T-helper 1 cell treated with Interleukin-12 subunit alpha and Interleukin-12 subunit beta and Interleukin-4 antibody, amounts not matched to agents 30 μg/mL and 1 μg/mL, for 36 hours (primary cell): ENCODE measurements at regions not wholly inside any gene's neighbourhood (a gene's known extent, or its start where the extent isn't known, plus 50 kb on each side); places are given as distances from the start of the nearest gene placed in this dataset.
"Not testable (repeated sequence)": the region's sequence is repeated elsewhere in the genome, so short reads cannot be mapped to it uniquely, and the experiment has no call there.

Source experiments
- H3K27ac Mint-ChIP-seq: one replicate; pipeline ENCODE4 v1.8.0; 2021; ENCODE audit warnings: mild to moderate bottlenecking, mixed read lengths
- H3K27me3 Mint-ChIP-seq: one replicate; pipeline ENCODE4 v1.8.0; 2021; ENCODE audit warnings: low read depth, mixed read lengths
- H3K36me3 Mint-ChIP-seq: one replicate; pipeline ENCODE4 v1.8.0; 2021; ENCODE audit warnings: low read depth, mixed read lengths
- H3K4me1 Mint-ChIP-seq: one replicate; pipeline ENCODE4 v1.8.0; 2021; ENCODE audit warnings: low read depth, mixed read lengths
- H3K4me3 Mint-ChIP-seq: one replicate; pipeline ENCODE4 v1.8.0; 2021; ENCODE audit warnings: mild to moderate bottlenecking, moderate library complexity, mixed read lengths
- H3K9me3 Mint-ChIP-seq: one replicate; pipeline ENCODE4 v1.8.0; 2021; ENCODE audit warnings: mixed read lengths

- not testable (repeated sequence) for H3K27me3 Mint-ChIP-seq, H3K4me3 Mint-ChIP-seq, H3K9me3 Mint-ChIP-seq, H3K4me1 Mint-ChIP-seq, H3K27ac Mint-ChIP-seq, H3K36me3 Mint-ChIP-seq
These were observed 68.5 kb upstream of the TGM3 start for GRCh38 chr20:2227285-2227684.

- Mint-ChIP-seq H3K4me3 (no peak overlapping the region), H3K4me1 (no peaks in the 10 kb centered on the region), H3K27ac (no peak overlapping the region), H3K9me3 (no peaks in the 10 kb centered on the region), H3K27me3 (no peaks in the 10 kb centered on the region), H3K36me3 (no peaks in the 10 kb centered on the region)
These were observed 67.9 kb upstream of the TGM3 start for GRCh38 chr20:2227861-2228260.

GRCh38 chr20:2228926-2229325, 66.9 kb upstream of the TGM3 start:
- Mint-ChIP-seq H3K27ac (no peak overlapping the region), H3K9me3 (no peaks in the 10 kb centered on the region), H3K27me3 (no peaks in the 10 kb centered on the region), H3K4me1 (no peaks in the 10 kb centered on the region), H3K4me3 (no peak overlapping the region), H3K36me3 (no peaks in the 10 kb centered on the region)

- no peaks in the 10 kb centered on the region for H3K36me3 Mint-ChIP-seq
- no peak overlapping the region for H3K27ac Mint-ChIP-seq
- no peaks in the 10 kb centered on the region for H3K27me3 Mint-ChIP-seq
- H3K4me3 Mint-ChIP-seq = no peak overlapping the region
- no peaks in the 10 kb centered on the region for H3K9me3 Mint-ChIP-seq
- no peaks in the 10 kb centered on the region for H3K4me1 Mint-ChIP-seq
These were observed 64.9 kb upstream of the TGM3 start for GRCh38 chr20:2230726-2231488.

- Mint-ChIP-seq H3K4me1 (no peaks in the 10 kb centered on the region), H3K4me3 (no peak overlapping the region), H3K27ac (no peak overlapping the region), H3K27me3 (no peaks in the 10 kb centered on the region), H3K9me3 (no peaks in the 10 kb centered on the region), H3K36me3 (no peaks in the 10 kb centered on the region)
These were observed 64.1 kb upstream of the TGM3 start for GRCh38 chr20:2231701-2232100.

- Mint-ChIP-seq H3K9me3 (no peaks in the 10 kb centered on the region), H3K27me3 (no peaks in the 10 kb centered on the region), H3K36me3 (no peaks in the 10 kb centered on the region), H3K4me3 (no peak overlapping the region), H3K4me1 (no peaks in the 10 kb centered on the region), H3K27ac (no peak overlapping the region)
These were observed 61.1 kb upstream of the TGM3 start for GRCh38 chr20:2234598-2235191.

GRCh38 chr20:2236256-2236655, 59.5 kb upstream of the TGM3 start:
- H3K27ac Mint-ChIP-seq = no peak overlapping the region
- H3K36me3 Mint-ChIP-seq = no peaks in the 10 kb centered on the region
- H3K4me3 Mint-ChIP-seq = no peak overlapping the region
- H3K27me3 Mint-ChIP-seq = no peaks in the 10 kb centered on the region
- H3K9me3 Mint-ChIP-seq = no peaks in the 10 kb centered on the region
- H3K4me1 Mint-ChIP-seq = no peaks in the 10 kb centered on the region

- Mint-ChIP-seq H3K4me3 (no peak overlapping the region), H3K36me3 (no peaks in the 10 kb centered on the region), H3K4me1 (no peaks in the 10 kb centered on the region), H3K27me3 (no peaks in the 10 kb centered on the region), H3K9me3 (no peaks in the 10 kb centered on the region), H3K27ac (no peak overlapping the region)
These were observed 58.7 kb upstream of the TGM3 start for GRCh38 chr20:2237059-2237458.

- no peak overlapping the region for H3K4me3 Mint-ChIP-seq
These were observed 57.2 kb upstream of the TGM3 start for GRCh38 chr20:2238601-2239000.

GRCh38 chr20:2240835-2241234, 55.0 kb upstream of the TGM3 start:
- Mint-ChIP-seq H3K36me3 (no peaks in the 10 kb centered on the region), H3K27ac (no peak overlapping the region), H3K9me3 (no peaks in the 10 kb centered on the region), H3K4me1 (no peaks in the 10 kb centered on the region), H3K4me3 (no peak overlapping the region), H3K27me3 (no peaks in the 10 kb centered on the region)

More at GRCh38 chr20:2238601-2239000, 57.2 kb upstream of the TGM3 start:
- Mint-ChIP-seq H3K9me3 (no peaks in the 10 kb centered on the region), H3K27ac (no peak overlapping the region), H3K36me3 (no peaks in the 10 kb centered on the region), H3K27me3 (no peaks in the 10 kb centered on the region), H3K4me1 (no peaks in the 10 kb centered on the region)

GRCh38 chr20:2242678-2243077, 53.1 kb upstream of the TGM3 start:
- Mint-ChIP-seq H3K4me3 (no peak overlapping the region), H3K27me3 (no peaks in the 10 kb centered on the region), H3K27ac (no peak overlapping the region), H3K9me3 (no peaks in the 10 kb centered on the region), H3K36me3 (no peaks in the 10 kb centered on the region), H3K4me1 (no peaks in the 10 kb centered on the region)

GRCh38 chr20:2244523-2244922, 51.3 kb upstream of the TGM3 start:
- no peaks in the 10 kb centered on the region for H3K36me3 Mint-ChIP-seq
- no peak overlapping the region for H3K27ac Mint-ChIP-seq
- H3K4me3 Mint-ChIP-seq = no peak overlapping the region
- peaks cover 3% of the 10 kb centered on the region for H3K27me3 Mint-ChIP-seq
- no peaks in the 10 kb centered on the region for H3K9me3 Mint-ChIP-seq
- no peaks in the 10 kb centered on the region for H3K4me1 Mint-ChIP-seq

GRCh38 chr20:2244993-2245392, 50.8 kb upstream of the TGM3 start:
- Mint-ChIP-seq H3K36me3 (no peaks in the 10 kb centered on the region), H3K27me3 (peaks cover 4% of the 10 kb centered on the region), H3K4me3 (no peak overlapping the region), H3K27ac (no peak overlapping the region), H3K9me3 (no peaks in the 10 kb centered on the region), H3K4me1 (no peaks in the 10 kb centered on the region)

GRCh38 chr20:2245637-2246036, 50.2 kb upstream of the TGM3 start:
- Mint-ChIP-seq H3K9me3 (no peaks in the 10 kb centered on the region), H3K27me3 (peaks cover 11% of the 10 kb centered on the region), H3K4me1 (no peaks in the 10 kb centered on the region), H3K27ac (no peak overlapping the region), H3K4me3 (no peak overlapping the region), H3K36me3 (no peaks in the 10 kb centered on the region)
